ENCODE measurements at regions not wholly inside any gene's neighbourhood (a gene's known extent, or its start where the extent isn't known, plus 50 kb on each side); places are given as distances from the start of the nearest gene placed in this dataset.

- no peak for TF ChIP-seq CTCF (tag by site-specific recombination; IDR thresholded peaks at IDR 0.05)
- no peak for TF ChIP-seq ZNF274 (IDR thresholded peaks at IDR 0.05; ENCODE audit: low read length)
- no peak for TF ChIP-seq ZNF274 (tag by site-specific recombination; IDR thresholded peaks at IDR 0.05; ENCODE audit: borderline replicate concordance)
- no peak for TF ChIP-seq ZNF140 (tag by site-specific recombination; IDR thresholded peaks at IDR 0.05)
- TF ChIP-seq ZNF785 (tag by site-specific recombination; IDR thresholded peaks at IDR 0.05), result no peak
- TF ChIP-seq ZNF416 (tag by site-specific recombination; IDR thresholded peaks at IDR 0.05), result no peak
- no peak for TF ChIP-seq AEBP2 (tag by site-specific recombination; IDR thresholded peaks at IDR 0.05; ENCODE audit: borderline replicate concordance)
- TF ChIP-seq ZBTB20 (tag by site-specific recombination; IDR thresholded peaks at IDR 0.05), result no peak
- TF ChIP-seq ZBTB21 (tag by site-specific recombination; IDR thresholded peaks at IDR 0.05), result no peak
- no peak for TF ChIP-seq ZNF558 (tag by site-specific recombination; IDR thresholded peaks at IDR 0.05)
- no peak for TF ChIP-seq ZNF768 (tag by site-specific recombination; IDR thresholded peaks at IDR 0.05)
Measured at GRCh38 chr2:193156480-193156879, 961.7 kb upstream of the TMEFF2 start.
